Gastrocnemius medialis (tissue), 4 donors: ENCODE measurements at regions not wholly inside any gene's neighbourhood (a gene's known extent, or its start where the extent isn't known, plus 50 kb on each side); places are given as distances from the start of the nearest gene placed in this dataset.

ENCODE experiments used
- ATAC-seq, 2 donors: fragments of 150-250 bp; one replicate each; pipeline ENCODE4 v1.9.1; 2016
- DNase-seq, 2 donors: peaks; one replicate each; pipeline ENCODE4 v3.0.0-alpha.2; 2019
- H3K27ac ChIP-seq, 4 donors: fragments of 200-600 bp; sonication (generic); 1 replicate in 1 of 4; 2 replicates in 3 of 4; pipeline ENCODE4 v1.5.1; 2016 to 2018; ENCODE audit warnings: mild to moderate bottlenecking in 2 of 4, moderate library complexity in 1 of 4
- H3K27me3 ChIP-seq, 3 donors: fragments of 200-600 bp; sonication (generic) in 2 of 3; 1 replicate in 1 of 3; 2 replicates in 2 of 3; pipeline versions ENCODE4 v1.5.1 to v1.6.0; 2016 to 2019; ENCODE audit warnings: mild to moderate bottlenecking in 1 of 3, moderate library complexity in 1 of 3
- H3K36me3 ChIP-seq, 2 donors: fragments of 200-600 bp; sonication (generic) in 1 of 2; one replicate each; pipeline ENCODE4 v1.5.1; 2017 to 2018
- H3K4me1 ChIP-seq, 2 donors: fragments of 200-600 bp; sonication (generic) in 1 of 2; one replicate each; pipeline ENCODE4 v1.5.1; 2016 to 2017; ENCODE audit warnings: mild to moderate bottlenecking in 2 of 2
- H3K4me3 ChIP-seq, 4 donors: fragments of 200-600 bp; sonication (generic) in 3 of 4; 1 replicate in 1 of 4; 2 replicates in 3 of 4; pipeline ENCODE4 v1.5.1; 2016 to 2019; ENCODE audit warnings: mild to moderate bottlenecking in 2 of 4
- H3K9me3 ChIP-seq, 3 donors: fragments of 200-600 bp; sonication (generic) in 2 of 3; 1 replicate in 1 of 3; 2 replicates in 2 of 3; pipeline ENCODE4 v1.5.1; 2016 to 2019
- CTCF ChIP-seq, 5 experiments: fragments of 450-650 bp in 3 of 5; fragments of 200-600 bp in 2 of 5; sonication (generic) in 2 of 5; IDR thresholded peaks in 4 of 5; conservative IDR thresholded peaks in 1 of 5; 1 replicate in 4 of 5; 2 replicates in 1 of 5; pipeline ENCODE4 v1.5.1; 2016 to 2019; ENCODE audit warnings: antibody characterized with exemption in 5 of 5, mild to moderate bottlenecking in 3 of 5, moderate library complexity in 3 of 5
- POLR2A ChIP-seq, 2 donors: fragments of 450-650 bp; IDR thresholded peaks; one replicate each; pipeline ENCODE4 v1.6.1; 2017; ENCODE audit warnings: antibody characterized with exemption in 2 of 2, mild to moderate bottlenecking in 2 of 2, moderate library complexity in 2 of 2
- in situ Hi-C, 4 donors: fragments of 200-750 bp; cut with MboI; loops; one replicate each; pipeline versions ENCODE4 v1.15.0 to v1.8.0; 2017; ENCODE audit warnings: low sequenced_read_pairs in 4 of 4
- intact Hi-C: fragments of 100-400 bp; cut with DNase I; formaldehyde crosslinking; loops from one replicate; pipeline ENCODE4 v1.15.1; 2023; ENCODE audit warnings: low total_unique reads

DNA sequence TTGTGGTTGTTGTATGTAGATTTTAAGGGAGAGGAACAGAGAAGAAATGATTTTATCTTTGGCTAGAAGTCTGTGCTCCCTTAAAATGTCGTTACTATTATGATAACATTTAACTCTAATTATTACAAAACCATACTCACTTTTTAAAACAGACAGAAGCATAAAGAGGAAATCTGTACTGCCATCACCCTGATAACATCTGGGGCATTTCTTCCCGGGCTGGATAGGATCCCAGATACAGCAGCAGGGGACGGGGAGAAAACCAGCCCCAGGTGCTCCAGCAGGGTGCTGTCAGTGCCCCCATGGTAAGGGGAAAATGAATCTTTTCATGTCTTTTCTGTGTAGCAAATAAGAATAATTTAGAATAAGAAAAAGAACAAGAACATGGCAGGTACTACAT is 139.4 kb upstream of the IRX6 start:
- Histone ChIP-seq H3K36me3 (no peaks in the 10 kb centered on the region), H3K9me3 (no peaks in the 10 kb centered on the region), H3K27ac (no peak overlapping the region), H3K4me3 (no peak overlapping the region), H3K27me3 (peaks cover 0 to 4% (median 0%) of the 10 kb centered on the region in 3 donors), H3K4me1 (no peaks in the 10 kb centered on the region)
- intact Hi-C loops = no loop called here
- DNase-seq = no peak
- TF ChIP-seq CTCF (IDR thresholded peaks at IDR 0.05 in 4 of 5, conservative IDR thresholded peaks at IDR 0.05 in 1 of 5) (no peak), POLR2A (IDR thresholded peaks at IDR 0.05) (no peak)
- in situ Hi-C loops = no loop called here
- no peak for ATAC-seq

DNA sequence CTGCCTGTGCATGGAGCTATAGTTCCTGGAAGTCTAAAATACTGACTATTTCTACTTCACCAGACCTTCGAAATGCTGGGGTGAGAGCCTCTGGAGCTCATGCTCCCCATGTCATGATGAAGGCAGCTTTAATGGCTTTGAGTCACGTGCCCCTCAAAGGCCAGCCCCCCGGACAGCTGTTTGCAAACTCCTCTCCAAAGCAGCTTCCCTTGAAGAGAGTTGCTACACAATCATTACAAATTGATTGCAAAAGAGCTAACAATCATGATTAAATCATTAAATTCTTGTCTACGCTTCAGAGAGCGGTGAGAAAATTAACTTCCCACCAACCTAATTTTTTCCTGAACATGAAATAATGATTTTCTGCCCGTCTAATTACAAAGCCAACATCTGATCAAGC is 134.8 kb upstream of the IRX6 start:
- ATAC-seq = no peak

GRCh38 chr16:55189682-55190636 is 134.0 kb upstream of the IRX6 start:
- intact Hi-C loops (no loop called here), in situ Hi-C loops (no loop called here)
- Histone ChIP-seq H3K27me3 (peaks cover 0 to 15% (median 0%) of the 10 kb centered on the region in 3 donors), H3K9me3 (no peaks in the 10 kb centered on the region), H3K4me3 (no peak overlapping the region), H3K27ac (no peak overlapping the region), H3K4me1 (no peaks in the 10 kb centered on the region), H3K36me3 (no peaks in the 10 kb centered on the region)
- no peak for DNase-seq
- TF ChIP-seq POLR2A (IDR thresholded peaks at IDR 0.05) (no peak), CTCF (IDR thresholded peaks at IDR 0.05 in 4 of 5, conservative IDR thresholded peaks at IDR 0.05 in 1 of 5) (no peak)
- no peak for ATAC-seq

More for the DNA sequence above, 134.8 kb upstream of the IRX6 start:
- TF ChIP-seq CTCF (IDR thresholded peaks at IDR 0.05 in 4 of 5, conservative IDR thresholded peaks at IDR 0.05 in 1 of 5) (no peak), POLR2A (IDR thresholded peaks at IDR 0.05) (no peak)
- in situ Hi-C loops = no loop called here
- no peak overlapping the region for H3K4me3 ChIP-seq
- H3K36me3 ChIP-seq = no peaks in the 10 kb centered on the region
- no peak overlapping the region for H3K27ac ChIP-seq
- H3K9me3 ChIP-seq = no peaks in the 10 kb centered on the region
- no peaks in the 10 kb centered on the region for H3K4me1 ChIP-seq
- no peak for DNase-seq
- H3K27me3 ChIP-seq = peaks cover 0 to 15% (median 0%) of the 10 kb centered on the region in 3 donors
- intact Hi-C loops = no loop called here

DNA sequence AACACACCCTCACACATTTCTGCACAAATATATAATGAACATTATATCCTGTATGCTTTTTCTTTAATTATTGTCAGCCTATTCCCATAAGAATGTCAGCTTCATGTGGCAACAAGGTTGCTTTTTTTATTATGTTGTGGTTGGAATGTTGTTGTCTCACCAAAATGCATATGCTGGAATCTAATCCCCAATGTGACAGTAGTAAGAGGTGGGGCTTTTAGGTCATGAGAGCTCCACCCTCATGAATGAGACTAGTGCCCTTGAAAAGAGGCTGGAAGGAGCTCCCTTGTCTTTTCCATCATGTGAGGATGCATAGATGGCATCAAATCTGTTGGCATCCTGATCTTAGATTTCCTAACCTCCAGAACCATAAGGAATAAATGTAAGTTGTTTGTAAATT is 131.3 kb upstream of the IRX6 start:
- H3K4me3 ChIP-seq = no peak overlapping the region
- ATAC-seq (no peak), DNase-seq (no peak)
- H3K9me3 ChIP-seq = no peaks in the 10 kb centered on the region
- TF ChIP-seq CTCF (IDR thresholded peaks at IDR 0.05 in 4 of 5, conservative IDR thresholded peaks at IDR 0.05 in 1 of 5) (no peak), POLR2A (IDR thresholded peaks at IDR 0.05) (no peak)
- in situ Hi-C loops (no loop called here), intact Hi-C loops (no loop called here)
- H3K27ac ChIP-seq = no peak overlapping the region
- no peaks in the 10 kb centered on the region for H3K4me1 ChIP-seq
- peaks cover 0 to 15% (median 0%) of the 10 kb centered on the region in 3 donors for H3K27me3 ChIP-seq
- no peaks in the 10 kb centered on the region for H3K36me3 ChIP-seq
